ENCODE measurements at regions not wholly inside any gene's neighbourhood (a gene's known extent, or its start where the extent isn't known, plus 50 kb on each side); places are given as distances from the start of the nearest gene placed in this dataset.

DNA sequence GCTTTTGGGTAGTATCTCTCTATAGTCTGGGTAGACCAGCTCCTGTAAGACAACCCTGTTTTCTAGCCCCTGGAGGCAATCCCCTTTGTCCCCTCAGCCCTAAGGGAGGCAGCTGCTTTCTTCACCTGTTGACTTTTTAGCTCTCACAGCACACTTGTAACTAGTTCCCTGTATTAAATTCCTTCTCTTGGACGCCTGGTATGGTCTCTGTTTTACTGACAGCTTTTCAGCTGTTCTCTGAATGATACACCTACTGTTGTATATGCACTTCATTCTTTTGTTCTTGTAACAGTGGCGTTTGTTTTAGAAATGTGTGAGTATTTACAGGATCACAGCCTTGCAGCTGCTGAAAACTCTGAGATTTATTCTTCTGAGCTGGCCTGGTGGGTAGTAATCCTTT is 413.0 kb upstream of the RBMS3 start:
- TF ChIP-seq POLR2AphosphoS5 (IDR thresholded peaks at IDR 0.05; ENCODE audit: low read length) (no peak), EZH2 (IDR thresholded peaks at IDR 0.05; ENCODE audit: borderline replicate concordance, control insufficient read depth, low read depth, low read length) (no peak), POLR2A (IDR thresholded peaks at IDR 0.05; ENCODE audit: low read depth, low read length) (no peak), SRF (IDR thresholded peaks at IDR 0.05; ENCODE audit: low read depth in 2 of 2, low read length in 2 of 2) (no peak), EP300 (IDR thresholded peaks at IDR 0.05; ENCODE audit: borderline replicate concordance in 1 of 2, control insufficient read depth in 1 of 2, low read depth in 2 of 2, low read length in 2 of 2) (no peak), CBFB (IDR thresholded peaks at IDR 0.05; ENCODE audit: low read depth) (no peak), RAD21 (IDR thresholded peaks at IDR 0.05; ENCODE audit: insufficient read depth, low read depth, low read length) (no peak), HDGF (IDR thresholded peaks at IDR 0.05) (no peak)
- TF ChIP-seq, protein P1, sequence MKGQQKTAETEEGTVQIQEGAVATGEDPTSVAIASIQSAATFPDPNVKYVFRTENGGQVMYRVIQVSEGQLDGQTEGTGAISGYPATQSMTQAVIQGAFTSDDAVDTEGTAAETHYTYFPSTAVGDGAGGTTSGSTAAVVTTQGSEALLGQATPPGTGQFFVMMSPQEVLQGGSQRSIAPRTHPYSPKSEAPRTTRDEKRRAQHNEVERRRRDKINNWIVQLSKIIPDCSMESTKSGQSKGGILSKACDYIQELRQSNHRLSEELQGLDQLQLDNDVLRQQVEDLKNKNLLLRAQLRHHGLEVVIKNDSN (IDR thresholded peaks at IDR 0.05; ENCODE audit: borderline replicate concordance, extremely low read length, insufficient read depth, low read depth, low read length), result no peak
- TF ChIP-seq, protein P2, sequence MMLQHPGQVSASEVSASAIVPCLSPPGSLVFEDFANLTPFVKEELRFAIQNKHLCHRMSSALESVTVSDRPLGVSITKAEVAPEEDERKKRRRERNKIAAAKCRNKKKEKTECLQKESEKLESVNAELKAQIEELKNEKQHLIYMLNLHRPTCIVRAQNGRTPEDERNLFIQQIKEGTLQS (IDR thresholded peaks at IDR 0.05; ENCODE audit: borderline replicate concordance, extremely low read depth, low read depth, low read length), result no peak
- TF ChIP-seq, protein P3, sequence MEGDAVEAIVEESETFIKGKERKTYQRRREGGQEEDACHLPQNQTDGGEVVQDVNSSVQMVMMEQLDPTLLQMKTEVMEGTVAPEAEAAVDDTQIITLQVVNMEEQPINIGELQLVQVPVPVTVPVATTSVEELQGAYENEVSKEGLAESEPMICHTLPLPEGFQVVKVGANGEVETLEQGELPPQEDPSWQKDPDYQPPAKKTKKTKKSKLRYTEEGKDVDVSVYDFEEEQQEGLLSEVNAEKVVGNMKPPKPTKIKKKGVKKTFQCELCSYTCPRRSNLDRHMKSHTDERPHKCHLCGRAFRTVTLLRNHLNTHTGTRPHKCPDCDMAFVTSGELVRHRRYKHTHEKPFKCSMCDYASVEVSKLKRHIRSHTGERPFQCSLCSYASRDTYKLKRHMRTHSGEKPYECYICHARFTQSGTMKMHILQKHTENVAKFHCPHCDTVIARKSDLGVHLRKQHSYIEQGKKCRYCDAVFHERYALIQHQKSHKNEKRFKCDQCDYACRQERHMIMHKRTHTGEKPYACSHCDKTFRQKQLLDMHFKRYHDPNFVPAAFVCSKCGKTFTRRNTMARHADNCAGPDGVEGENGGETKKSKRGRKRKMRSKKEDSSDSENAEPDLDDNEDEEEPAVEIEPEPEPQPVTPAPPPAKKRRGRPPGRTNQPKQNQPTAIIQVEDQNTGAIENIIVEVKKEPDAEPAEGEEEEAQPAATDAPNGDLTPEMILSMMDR (IDR thresholded peaks at IDR 0.05 in 2 of 3, conservative IDR thresholded peaks at IDR 0.05 in 1 of 3; ENCODE audit: control insufficient read depth in 2 of 3, extremely low read depth in 1 of 3, insufficient read depth in 1 of 3, low read depth in 3 of 3, low read length in 3 of 3), result no peak
- TF ChIP-seq, protein P4, sequence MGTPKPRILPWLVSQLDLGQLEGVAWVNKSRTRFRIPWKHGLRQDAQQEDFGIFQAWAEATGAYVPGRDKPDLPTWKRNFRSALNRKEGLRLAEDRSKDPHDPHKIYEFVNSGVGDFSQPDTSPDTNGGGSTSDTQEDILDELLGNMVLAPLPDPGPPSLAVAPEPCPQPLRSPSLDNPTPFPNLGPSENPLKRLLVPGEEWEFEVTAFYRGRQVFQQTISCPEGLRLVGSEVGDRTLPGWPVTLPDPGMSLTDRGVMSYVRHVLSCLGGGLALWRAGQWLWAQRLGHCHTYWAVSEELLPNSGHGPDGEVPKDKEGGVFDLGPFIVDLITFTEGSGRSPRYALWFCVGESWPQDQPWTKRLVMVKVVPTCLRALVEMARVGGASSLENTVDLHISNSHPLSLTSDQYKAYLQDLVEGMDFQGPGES (IDR thresholded peaks at IDR 0.05), result no peak
- TF ChIP-seq, protein P5, sequence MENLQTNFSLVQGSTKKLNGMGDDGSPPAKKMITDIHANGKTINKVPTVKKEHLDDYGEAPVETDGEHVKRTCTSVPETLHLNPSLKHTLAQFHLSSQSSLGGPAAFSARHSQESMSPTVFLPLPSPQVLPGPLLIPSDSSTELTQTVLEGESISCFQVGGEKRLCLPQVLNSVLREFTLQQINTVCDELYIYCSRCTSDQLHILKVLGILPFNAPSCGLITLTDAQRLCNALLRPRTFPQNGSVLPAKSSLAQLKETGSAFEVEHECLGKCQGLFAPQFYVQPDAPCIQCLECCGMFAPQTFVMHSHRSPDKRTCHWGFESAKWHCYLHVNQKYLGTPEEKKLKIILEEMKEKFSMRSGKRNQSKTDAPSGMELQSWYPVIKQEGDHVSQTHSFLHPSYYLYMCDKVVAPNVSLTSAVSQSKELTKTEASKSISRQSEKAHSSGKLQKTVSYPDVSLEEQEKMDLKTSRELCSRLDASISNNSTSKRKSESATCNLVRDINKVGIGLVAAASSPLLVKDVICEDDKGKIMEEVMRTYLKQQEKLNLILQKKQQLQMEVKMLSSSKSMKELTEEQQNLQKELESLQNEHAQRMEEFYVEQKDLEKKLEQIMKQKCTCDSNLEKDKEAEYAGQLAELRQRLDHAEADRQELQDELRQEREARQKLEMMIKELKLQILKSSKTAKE (IDR thresholded peaks at IDR 0.05; ENCODE audit: low read depth, poor library complexity, severe bottlenecking), result no peak
- TF ChIP-seq, protein P6, sequence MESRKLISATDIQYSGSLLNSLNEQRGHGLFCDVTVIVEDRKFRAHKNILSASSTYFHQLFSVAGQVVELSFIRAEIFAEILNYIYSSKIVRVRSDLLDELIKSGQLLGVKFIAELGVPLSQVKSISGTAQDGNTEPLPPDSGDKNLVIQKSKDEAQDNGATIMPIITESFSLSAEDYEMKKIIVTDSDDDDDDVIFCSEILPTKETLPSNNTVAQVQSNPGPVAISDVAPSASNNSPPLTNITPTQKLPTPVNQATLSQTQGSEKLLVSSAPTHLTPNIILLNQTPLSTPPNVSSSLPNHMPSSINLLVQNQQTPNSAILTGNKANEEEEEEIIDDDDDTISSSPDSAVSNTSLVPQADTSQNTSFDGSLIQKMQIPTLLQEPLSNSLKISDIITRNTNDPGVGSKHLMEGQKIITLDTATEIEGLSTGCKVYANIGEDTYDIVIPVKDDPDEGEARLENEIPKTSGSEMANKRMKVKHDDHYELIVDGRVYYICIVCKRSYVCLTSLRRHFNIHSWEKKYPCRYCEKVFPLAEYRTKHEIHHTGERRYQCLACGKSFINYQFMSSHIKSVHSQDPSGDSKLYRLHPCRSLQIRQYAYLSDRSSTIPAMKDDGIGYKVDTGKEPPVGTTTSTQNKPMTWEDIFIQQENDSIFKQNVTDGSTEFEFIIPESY (IDR thresholded peaks at IDR 0.05), result no peak

All from GM12878 (cell line).